Endothelial cell (in vitro differentiated cells): ENCODE measurements at regions not wholly inside any gene's neighbourhood (a gene's known extent, or its start where the extent isn't known, plus 50 kb on each side); places are given as distances from the start of the nearest gene placed in this dataset.

Experiments used
- DNase-seq: peaks from one replicate; pipeline ENCODE4 v3.0.0; 2021; ENCODE audit warnings: low spot score
- H3K27ac Mint-ChIP-seq: one replicate; pipeline ENCODE4 v1.8.0; 2021; ENCODE audit warnings: mixed read lengths, inconsistent platforms; ENCODE audit not compliant: unreplicated experiment
- H3K27me3 Mint-ChIP-seq: one replicate; pipeline ENCODE4 v1.8.0; 2021; ENCODE audit warnings: mild to moderate bottlenecking, moderate library complexity, mixed read lengths, inconsistent platforms; ENCODE audit not compliant: unreplicated experiment
- H3K36me3 Mint-ChIP-seq: one replicate; pipeline ENCODE4 v1.8.0; 2021; ENCODE audit warnings: mild to moderate bottlenecking, low read depth, mixed read lengths, inconsistent platforms; ENCODE audit not compliant: unreplicated experiment
- H3K4me1 Mint-ChIP-seq: one replicate; pipeline ENCODE4 v1.8.0; 2021; ENCODE audit warnings: mild to moderate bottlenecking, mixed read lengths, inconsistent platforms; ENCODE audit not compliant: unreplicated experiment
- H3K4me3 Mint-ChIP-seq: one replicate; pipeline ENCODE4 v1.8.0; 2021; ENCODE audit warnings: mild to moderate bottlenecking, mixed read lengths, inconsistent platforms; ENCODE audit not compliant: unreplicated experiment
- H3K9me3 Mint-ChIP-seq: one replicate; pipeline ENCODE4 v1.8.0; 2021; ENCODE audit warnings: mixed read lengths, inconsistent platforms; ENCODE audit not compliant: unreplicated experiment
- TF ChIP-seq, protein P1 (sequence below): fragments of 200-600 bp; sonication (generic); IDR thresholded peaks from one replicate; pipeline ENCODE4 v1.5.0; 2021; ENCODE audit warnings: antibody characterized with exemption; ENCODE audit not compliant: unreplicated experiment

DNA sequence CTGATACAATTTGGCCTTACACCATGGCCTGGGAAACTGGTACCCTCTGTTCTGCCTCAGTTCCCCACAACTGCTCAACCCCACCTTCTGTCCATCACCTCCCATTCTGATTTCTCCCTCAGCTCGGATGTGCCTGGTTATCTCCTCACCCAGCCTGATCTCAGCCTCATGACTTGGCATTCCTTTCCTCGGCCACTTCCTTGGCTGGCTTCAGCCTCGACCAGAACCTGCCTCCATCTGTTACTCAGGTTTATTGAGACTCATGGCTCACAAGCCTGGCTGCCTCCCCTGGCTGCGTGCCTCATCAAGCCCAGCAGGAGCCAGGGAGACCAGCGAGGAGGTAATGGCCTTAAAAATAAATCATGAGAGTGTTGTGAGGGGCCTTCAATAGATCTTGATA, 356.2 kb upstream of the SPRED2 start:
- DNase-seq = no peak
- no peaks in the 10 kb centered on the region for H3K9me3 Mint-ChIP-seq
- no peak overlapping the region for H3K4me3 Mint-ChIP-seq
- H3K27ac Mint-ChIP-seq = no peak overlapping the region
- H3K4me1 Mint-ChIP-seq = no peaks in the 10 kb centered on the region
- no peaks in the 10 kb centered on the region for H3K36me3 Mint-ChIP-seq
- TF ChIP-seq, protein P1, sequence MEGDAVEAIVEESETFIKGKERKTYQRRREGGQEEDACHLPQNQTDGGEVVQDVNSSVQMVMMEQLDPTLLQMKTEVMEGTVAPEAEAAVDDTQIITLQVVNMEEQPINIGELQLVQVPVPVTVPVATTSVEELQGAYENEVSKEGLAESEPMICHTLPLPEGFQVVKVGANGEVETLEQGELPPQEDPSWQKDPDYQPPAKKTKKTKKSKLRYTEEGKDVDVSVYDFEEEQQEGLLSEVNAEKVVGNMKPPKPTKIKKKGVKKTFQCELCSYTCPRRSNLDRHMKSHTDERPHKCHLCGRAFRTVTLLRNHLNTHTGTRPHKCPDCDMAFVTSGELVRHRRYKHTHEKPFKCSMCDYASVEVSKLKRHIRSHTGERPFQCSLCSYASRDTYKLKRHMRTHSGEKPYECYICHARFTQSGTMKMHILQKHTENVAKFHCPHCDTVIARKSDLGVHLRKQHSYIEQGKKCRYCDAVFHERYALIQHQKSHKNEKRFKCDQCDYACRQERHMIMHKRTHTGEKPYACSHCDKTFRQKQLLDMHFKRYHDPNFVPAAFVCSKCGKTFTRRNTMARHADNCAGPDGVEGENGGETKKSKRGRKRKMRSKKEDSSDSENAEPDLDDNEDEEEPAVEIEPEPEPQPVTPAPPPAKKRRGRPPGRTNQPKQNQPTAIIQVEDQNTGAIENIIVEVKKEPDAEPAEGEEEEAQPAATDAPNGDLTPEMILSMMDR = no peak
- no peaks in the 10 kb centered on the region for H3K27me3 Mint-ChIP-seq

DNA sequence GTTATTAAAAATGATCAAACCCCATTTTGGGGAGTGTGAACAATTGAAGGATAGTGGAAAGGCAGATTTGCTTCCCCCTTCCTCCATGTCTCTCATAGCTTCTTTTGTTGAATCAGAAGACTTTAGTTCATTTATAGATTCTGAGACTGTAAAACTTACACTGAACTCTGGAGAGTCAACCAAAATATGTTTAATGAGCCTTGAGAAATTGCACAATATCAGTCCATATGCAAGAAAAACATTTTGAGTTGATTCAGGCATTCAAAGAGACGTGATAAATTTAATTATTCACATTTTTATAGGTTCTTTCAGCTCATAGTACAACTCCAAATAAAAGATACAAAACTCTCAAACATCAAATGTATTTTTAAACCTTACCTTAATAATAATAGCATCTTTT, 354.4 kb upstream of the SPRED2 start:
- no peaks in the 10 kb centered on the region for H3K9me3 Mint-ChIP-seq
- H3K4me3 Mint-ChIP-seq = no peak overlapping the region
- no peak overlapping the region for H3K27ac Mint-ChIP-seq
- H3K27me3 Mint-ChIP-seq = no peaks in the 10 kb centered on the region
- TF ChIP-seq, protein P1 = no peak
- DNase-seq = no peak
- no peaks in the 10 kb centered on the region for H3K4me1 Mint-ChIP-seq
- H3K36me3 Mint-ChIP-seq = no peaks in the 10 kb centered on the region

- H3K4me3 Mint-ChIP-seq = no peak overlapping the region
- DNase-seq = no peak
- no peaks in the 10 kb centered on the region for H3K36me3 Mint-ChIP-seq
- H3K27ac Mint-ChIP-seq = no peak overlapping the region
- H3K4me1 Mint-ChIP-seq = no peaks in the 10 kb centered on the region
- TF ChIP-seq, protein P1 = no peak
- H3K27me3 Mint-ChIP-seq = no peaks in the 10 kb centered on the region
- no peaks in the 10 kb centered on the region for H3K9me3 Mint-ChIP-seq
Observed at GRCh38 chr2:65786007-65786717, 353.8 kb upstream of the SPRED2 start.

DNA sequence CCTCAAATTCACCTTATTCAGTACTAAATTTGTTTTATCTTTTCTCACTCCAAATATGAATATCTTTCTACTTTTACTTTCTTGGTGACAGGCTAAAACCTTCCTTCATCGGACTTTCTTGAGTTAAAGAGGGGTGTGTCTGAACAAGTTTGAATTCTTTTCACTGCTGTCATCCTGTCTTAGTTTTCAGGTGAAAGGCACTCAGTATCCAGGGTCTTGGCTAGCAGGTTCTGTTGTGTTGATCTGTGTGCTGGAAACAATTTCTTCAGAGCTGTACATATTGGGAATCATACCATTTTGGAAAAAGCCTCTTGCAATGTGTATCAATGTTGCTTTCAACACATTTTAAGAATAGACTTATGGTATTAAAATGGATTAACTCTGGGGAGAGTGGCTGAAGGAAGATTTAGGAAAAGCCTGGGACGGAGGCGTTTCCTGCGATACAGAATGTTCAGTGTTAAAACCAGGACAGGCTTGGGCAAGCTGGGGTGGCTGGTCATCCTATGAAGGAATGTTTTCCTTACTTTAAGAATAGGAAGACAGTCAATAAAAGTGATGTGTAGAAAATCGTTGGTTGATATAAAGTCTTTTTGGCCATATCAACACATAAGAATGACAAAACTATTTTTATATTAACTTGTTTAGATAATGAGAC, 350.7 kb upstream of the SPRED2 start:
- H3K36me3 Mint-ChIP-seq = no peaks in the 10 kb centered on the region
- no peaks in the 10 kb centered on the region for H3K27me3 Mint-ChIP-seq
- no peaks in the 10 kb centered on the region for H3K4me1 Mint-ChIP-seq
- no peak overlapping the region for H3K4me3 Mint-ChIP-seq
- TF ChIP-seq, protein P1 = no peak
- DNase-seq = no peak
- no peak overlapping the region for H3K27ac Mint-ChIP-seq
- no peaks in the 10 kb centered on the region for H3K9me3 Mint-ChIP-seq

- TF ChIP-seq, protein P1 = no peak
- Mint-ChIP-seq H3K4me1 (no peaks in the 10 kb centered on the region), H3K27ac (no peak overlapping the region), H3K4me3 (no peak overlapping the region), H3K9me3 (no peaks in the 10 kb centered on the region), H3K36me3 (no peaks in the 10 kb centered on the region), H3K27me3 (no peaks in the 10 kb centered on the region)
- no peak for DNase-seq
Observed at GRCh38 chr2:65782186-65782585, 349.8 kb upstream of the SPRED2 start.
